SK-N-SH treated with all-trans-retinoic acid at 6 μM for 48 hours (cell line): ENCODE measurements at regions not wholly inside any gene's neighbourhood (a gene's known extent, or its start where the extent isn't known, plus 50 kb on each side); places are given as distances from the start of the nearest gene placed in this dataset.

Source experiments
- ATAC-seq: fragments of 200-7000 bp; cut with Tn5 transposase; 3 replicates; pipeline ENCODE4 v1.9.1; 2020; ENCODE audit warnings: mild to moderate bottlenecking, moderate library complexity
- ARNTL ChIP-seq: fragments of 450-650 bp; formaldehyde crosslinking; IDR thresholded peaks from 2 replicates; pipeline ENCODE4 v1.5.0; 2020; ENCODE audit warnings: low read depth, mild to moderate bottlenecking, moderate library complexity, borderline replicate concordance
- BACH2 ChIP-seq: fragments of 250-450 bp; sonication (Bioruptor Pico); IDR thresholded peaks from 2 replicates; pipeline ENCODE4 v1.9.0; 2021; ENCODE audit warnings: mild to moderate bottlenecking, borderline replicate concordance
- ESRRG ChIP-seq: fragments of 250-450 bp; sonication (Bioruptor Pico); IDR thresholded peaks from 2 replicates; pipeline ENCODE4 v1.6.1; 2021; ENCODE audit warnings: mild to moderate bottlenecking
- GLIS3 ChIP-seq: fragments of 250-450 bp; sonication (Bioruptor Pico); IDR thresholded peaks from 2 replicates; pipeline ENCODE4 v1.5.0; 2020; ENCODE audit warnings: mild to moderate bottlenecking, moderate library complexity
- ISL1 ChIP-seq: fragments of 250-450 bp; sonication (Bioruptor Pico); IDR thresholded peaks from 2 replicates; pipeline ENCODE4 v2.1.2; 2022; ENCODE audit warnings: mild to moderate bottlenecking, moderate library complexity
- OSR1 ChIP-seq: fragments of 250-450 bp; sonication (Bioruptor Pico); IDR thresholded peaks from 2 replicates; pipeline ENCODE4 v1.8.0; 2022; ENCODE audit warnings: moderate library complexity, mild to moderate bottlenecking, inconsistent platforms
- PPARA ChIP-seq: fragments of 250-450 bp; sonication (Bioruptor Pico); IDR thresholded peaks from 2 replicates; pipeline ENCODE4 v1.5.0; 2020; ENCODE audit warnings: mild to moderate bottlenecking, borderline replicate concordance
- RARB ChIP-seq: fragments of 250-450 bp; sonication (Bioruptor Pico); IDR thresholded peaks from 2 replicates; pipeline ENCODE4 v1.8.0; 2021; ENCODE audit warnings: mild to moderate bottlenecking, moderate library complexity
- SNAI2 ChIP-seq: fragments of 250-450 bp; sonication (Bioruptor Pico); IDR thresholded peaks from 2 replicates; pipeline ENCODE4 v1.5.0; 2020; ENCODE audit warnings: mild to moderate bottlenecking, moderate library complexity
- TCF4 ChIP-seq: fragments of 250-450 bp; sonication (Bioruptor Pico); IDR thresholded peaks from 2 replicates; pipeline ENCODE4 v1.8.0; 2021; ENCODE audit warnings: mild to moderate bottlenecking, moderate library complexity, borderline replicate concordance
- TOX ChIP-seq: fragments of 250-450 bp; sonication (Bioruptor Pico); IDR thresholded peaks from 2 replicates; pipeline ENCODE4 v1.8.0; 2021; ENCODE audit warnings: mild to moderate bottlenecking, moderate library complexity, borderline replicate concordance
- ZC3H10 ChIP-seq: fragments of 250-450 bp; sonication (Bioruptor Pico); IDR thresholded peaks from 2 replicates; pipeline ENCODE4 v1.5.1; 2021; ENCODE audit warnings: mild to moderate bottlenecking, moderate library complexity
- ZFP3 ChIP-seq: fragments of 250-450 bp; sonication (Bioruptor Pico); IDR thresholded peaks from 2 replicates; pipeline ENCODE4 v1.5.0; 2020; ENCODE audit warnings: mild to moderate bottlenecking, moderate library complexity
- ZFP30 ChIP-seq: fragments of 450-650 bp; formaldehyde crosslinking; IDR thresholded peaks from 2 replicates; pipeline ENCODE4 v1.5.0; 2022; ENCODE audit warnings: mild to moderate bottlenecking, moderate library complexity
- ZNF565 ChIP-seq: fragments of 450-650 bp; formaldehyde crosslinking; conservative IDR thresholded peaks from 2 replicates; pipeline ENCODE4 v1.5.0; 2020; ENCODE audit warnings: low read depth, mild to moderate bottlenecking, moderate library complexity
- ZNF8 ChIP-seq: fragments of 450-650 bp; formaldehyde crosslinking; IDR thresholded peaks from 2 replicates; pipeline ENCODE4 v1.5.0; 2020; ENCODE audit warnings: mild to moderate bottlenecking, moderate library complexity
- TF ChIP-seq, protein P1 (sequence below): fragments of 250-450 bp; sonication (Bioruptor Pico); IDR thresholded peaks from 2 replicates; pipeline ENCODE4 v1.8.0; 2021; ENCODE audit warnings: low read depth, mild to moderate bottlenecking, moderate library complexity, borderline replicate concordance
- TF ChIP-seq, protein P2 (sequence below): fragments of 250-450 bp; sonication (Bioruptor Pico); IDR thresholded peaks from 2 replicates; pipeline ENCODE4 v1.5.1; 2021; ENCODE audit warnings: mild to moderate bottlenecking, moderate library complexity
- TF ChIP-seq, protein P3 (sequence below): fragments of 250-450 bp; sonication (Bioruptor Pico); IDR thresholded peaks from 2 replicates; pipeline ENCODE4 v1.5.0; 2020; ENCODE audit warnings: mild to moderate bottlenecking, moderate library complexity
- TF ChIP-seq, protein P4 (sequence below): fragments of 250-450 bp; sonication (Bioruptor Pico); IDR thresholded peaks from 2 replicates; pipeline ENCODE4 v1.5.1; 2020; ENCODE audit warnings: low read depth, mild to moderate bottlenecking, moderate library complexity
- TF ChIP-seq, protein P5 (sequence below): fragments of 250-450 bp; sonication (Bioruptor Pico); IDR thresholded peaks from 2 replicates; pipeline ENCODE4 v1.8.0; 2020; ENCODE audit warnings: mild to moderate bottlenecking, moderate library complexity, borderline replicate concordance

DNA sequence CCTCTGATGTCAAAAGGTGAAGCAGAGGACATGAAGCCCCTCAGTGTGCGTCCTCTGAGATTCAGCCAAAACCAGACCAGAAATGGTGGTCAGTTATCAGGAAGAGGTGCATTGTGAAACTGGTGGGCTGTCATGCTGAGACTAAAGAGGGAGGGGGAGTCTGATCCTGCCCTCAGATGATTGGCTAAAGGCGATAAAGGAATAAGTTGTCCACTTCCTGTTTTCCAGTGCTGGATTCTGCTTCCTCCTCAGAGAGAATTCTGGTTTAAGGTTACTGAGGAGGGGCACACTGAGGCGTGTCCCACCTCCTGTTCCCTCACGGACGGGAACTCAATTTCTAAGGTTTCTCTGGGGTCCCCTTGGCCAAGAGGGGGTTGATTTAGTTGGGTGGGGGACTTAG lies 97.0 kb upstream of the UBE3A start:
- no peak for ATAC-seq
- TF ChIP-seq RARB (CRISPR knock-in tag) (no peak), ZC3H10 (CRISPR knock-in tag) (no peak)

DNA sequence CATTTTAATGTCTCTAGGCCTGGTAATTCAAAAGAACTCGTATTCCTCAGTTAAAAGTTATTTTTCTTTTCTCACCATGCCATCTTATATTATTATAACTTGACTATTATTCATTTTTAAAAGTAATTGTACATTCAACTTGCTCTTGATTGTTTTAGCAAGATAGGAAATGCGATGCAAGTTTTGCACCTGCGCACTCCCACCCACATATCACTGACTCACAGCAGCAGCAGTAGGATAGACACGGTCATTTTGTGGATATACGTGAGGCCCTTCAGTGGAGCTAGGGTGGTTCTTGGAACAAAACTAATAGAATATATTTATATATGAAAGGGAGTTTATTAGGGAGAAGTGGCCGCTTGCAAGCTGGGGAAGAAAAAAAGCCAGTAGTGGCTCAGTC lies 95.5 kb upstream of the UBE3A start:
- TF ChIP-seq OSR1 (no peak), ISL1 (CRISPR knock-in tag) (no peak), ARNTL (CRISPR knock-in tag) (no peak), BACH2 (CRISPR knock-in tag) (no peak), TOX (CRISPR knock-in tag) (no peak), GLIS3 (CRISPR knock-in tag) (no peak), TCF4 (no peak), ESRRG (CRISPR knock-in tag) (no peak), PPARA (CRISPR knock-in tag) (no peak), ZFP30 (CRISPR knock-in tag) (no peak), ZFP3 (CRISPR knock-in tag) (no peak), ZC3H10 (CRISPR knock-in tag) (no peak), RARB (CRISPR knock-in tag) (no peak), ZNF8 (CRISPR knock-in tag) (no peak), ZNF565 (CRISPR knock-in tag) (no peak)
- TF ChIP-seq, protein P1, sequence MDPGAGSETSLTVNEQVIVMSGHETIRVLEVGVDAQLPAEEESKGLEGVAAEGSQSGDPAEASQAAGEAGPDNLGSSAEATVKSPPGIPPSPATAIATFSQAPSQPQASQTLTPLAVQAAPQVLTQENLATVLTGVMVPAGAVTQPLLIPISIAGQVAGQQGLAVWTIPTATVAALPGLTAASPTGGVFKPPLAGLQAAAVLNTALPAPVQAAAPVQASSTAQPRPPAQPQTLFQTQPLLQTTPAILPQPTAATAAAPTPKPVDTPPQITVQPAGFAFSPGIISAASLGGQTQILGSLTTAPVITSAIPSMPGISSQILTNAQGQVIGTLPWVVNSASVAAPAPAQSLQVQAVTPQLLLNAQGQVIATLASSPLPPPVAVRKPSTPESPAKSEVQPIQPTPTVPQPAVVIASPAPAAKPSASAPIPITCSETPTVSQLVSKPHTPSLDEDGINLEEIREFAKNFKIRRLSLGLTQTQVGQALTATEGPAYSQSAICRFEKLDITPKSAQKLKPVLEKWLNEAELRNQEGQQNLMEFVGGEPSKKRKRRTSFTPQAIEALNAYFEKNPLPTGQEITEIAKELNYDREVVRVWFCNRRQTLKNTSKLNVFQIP = no peak
- TF ChIP-seq, protein P2, sequence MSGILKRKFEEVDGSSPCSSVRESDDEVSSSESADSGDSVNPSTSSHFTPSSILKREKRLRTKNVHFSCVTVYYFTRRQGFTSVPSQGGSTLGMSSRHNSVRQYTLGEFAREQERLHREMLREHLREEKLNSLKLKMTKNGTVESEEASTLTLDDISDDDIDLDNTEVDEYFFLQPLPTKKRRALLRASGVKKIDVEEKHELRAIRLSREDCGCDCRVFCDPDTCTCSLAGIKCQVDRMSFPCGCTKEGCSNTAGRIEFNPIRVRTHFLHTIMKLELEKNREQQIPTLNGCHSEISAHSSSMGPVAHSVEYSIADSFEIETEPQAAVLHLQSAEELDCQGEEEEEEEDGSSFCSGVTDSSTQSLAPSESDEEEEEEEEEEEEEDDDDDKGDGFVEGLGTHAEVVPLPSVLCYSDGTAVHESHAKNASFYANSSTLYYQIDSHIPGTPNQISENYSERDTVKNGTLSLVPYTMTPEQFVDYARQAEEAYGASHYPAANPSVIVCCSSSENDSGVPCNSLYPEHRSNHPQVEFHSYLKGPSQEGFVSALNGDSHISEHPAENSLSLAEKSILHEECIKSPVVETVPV (CRISPR knock-in tag) = no peak
- TF ChIP-seq, protein P3, sequence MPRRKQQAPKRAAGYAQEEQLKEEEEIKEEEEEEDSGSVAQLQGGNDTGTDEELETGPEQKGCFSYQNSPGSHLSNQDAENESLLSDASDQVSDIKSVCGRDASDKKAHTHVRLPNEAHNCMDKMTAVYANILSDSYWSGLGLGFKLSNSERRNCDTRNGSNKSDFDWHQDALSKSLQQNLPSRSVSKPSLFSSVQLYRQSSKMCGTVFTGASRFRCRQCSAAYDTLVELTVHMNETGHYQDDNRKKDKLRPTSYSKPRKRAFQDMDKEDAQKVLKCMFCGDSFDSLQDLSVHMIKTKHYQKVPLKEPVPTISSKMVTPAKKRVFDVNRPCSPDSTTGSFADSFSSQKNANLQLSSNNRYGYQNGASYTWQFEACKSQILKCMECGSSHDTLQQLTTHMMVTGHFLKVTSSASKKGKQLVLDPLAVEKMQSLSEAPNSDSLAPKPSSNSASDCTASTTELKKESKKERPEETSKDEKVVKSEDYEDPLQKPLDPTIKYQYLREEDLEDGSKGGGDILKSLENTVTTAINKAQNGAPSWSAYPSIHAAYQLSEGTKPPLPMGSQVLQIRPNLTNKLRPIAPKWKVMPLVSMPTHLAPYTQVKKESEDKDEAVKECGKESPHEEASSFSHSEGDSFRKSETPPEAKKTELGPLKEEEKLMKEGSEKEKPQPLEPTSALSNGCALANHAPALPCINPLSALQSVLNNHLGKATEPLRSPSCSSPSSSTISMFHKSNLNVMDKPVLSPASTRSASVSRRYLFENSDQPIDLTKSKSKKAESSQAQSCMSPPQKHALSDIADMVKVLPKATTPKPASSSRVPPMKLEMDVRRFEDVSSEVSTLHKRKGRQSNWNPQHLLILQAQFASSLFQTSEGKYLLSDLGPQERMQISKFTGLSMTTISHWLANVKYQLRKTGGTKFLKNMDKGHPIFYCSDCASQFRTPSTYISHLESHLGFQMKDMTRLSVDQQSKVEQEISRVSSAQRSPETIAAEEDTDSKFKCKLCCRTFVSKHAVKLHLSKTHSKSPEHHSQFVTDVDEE (CRISPR knock-in tag) = no peak
- TF ChIP-seq, protein P4, sequence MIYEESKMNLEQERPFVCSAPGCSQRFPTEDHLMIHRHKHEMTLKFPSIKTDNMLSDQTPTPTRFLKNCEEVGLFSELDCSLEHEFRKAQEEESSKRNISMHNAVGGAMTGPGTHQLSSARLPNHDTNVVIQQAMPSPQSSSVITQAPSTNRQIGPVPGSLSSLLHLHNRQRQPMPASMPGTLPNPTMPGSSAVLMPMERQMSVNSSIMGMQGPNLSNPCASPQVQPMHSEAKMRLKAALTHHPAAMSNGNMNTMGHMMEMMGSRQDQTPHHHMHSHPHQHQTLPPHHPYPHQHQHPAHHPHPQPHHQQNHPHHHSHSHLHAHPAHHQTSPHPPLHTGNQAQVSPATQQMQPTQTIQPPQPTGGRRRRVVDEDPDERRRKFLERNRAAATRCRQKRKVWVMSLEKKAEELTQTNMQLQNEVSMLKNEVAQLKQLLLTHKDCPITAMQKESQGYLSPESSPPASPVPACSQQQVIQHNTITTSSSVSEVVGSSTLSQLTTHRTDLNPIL (CRISPR knock-in tag) = no peak
- ATAC-seq = no peak

DNA sequence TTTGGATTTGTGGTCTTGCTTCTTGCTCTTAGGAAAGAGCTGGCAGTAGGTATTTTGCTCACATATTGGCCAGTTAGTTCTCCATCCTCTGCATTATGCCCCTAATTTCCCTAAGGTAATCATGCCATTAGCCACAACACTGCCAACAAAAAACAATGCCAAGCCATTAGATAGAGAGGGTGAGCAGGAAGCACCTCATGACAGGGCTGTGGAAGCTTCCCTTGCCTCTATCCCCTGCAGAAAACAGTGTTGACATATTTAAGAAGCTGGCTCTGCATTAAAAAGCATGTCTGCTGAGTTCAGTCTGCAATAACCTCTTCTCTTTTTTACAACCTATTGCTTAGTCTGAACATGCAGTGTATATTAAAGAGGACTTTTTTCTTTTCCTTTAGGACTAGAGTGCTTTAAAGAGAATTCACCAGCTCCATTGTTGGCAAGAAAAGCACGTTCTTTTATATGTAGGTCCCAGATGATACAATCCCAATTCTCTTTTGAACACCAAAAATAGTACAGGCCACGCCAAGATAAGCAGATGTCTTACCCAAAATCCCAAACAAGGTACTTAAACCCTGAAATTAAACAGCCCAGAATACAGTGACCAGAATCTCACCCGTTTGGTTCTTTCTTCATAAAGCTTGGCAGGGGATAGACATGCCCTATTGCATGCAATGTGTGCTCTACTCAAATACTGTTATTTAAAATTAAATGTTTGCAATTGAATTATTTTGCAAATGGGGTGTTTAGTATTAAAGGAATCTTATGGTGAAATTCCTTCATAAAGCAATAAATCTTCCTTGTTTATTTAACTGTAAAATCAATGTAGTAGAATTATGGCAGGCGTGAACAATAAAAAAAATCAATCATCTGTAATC lies 93.7 kb upstream of the UBE3A start:
- TF ChIP-seq, protein P5, sequence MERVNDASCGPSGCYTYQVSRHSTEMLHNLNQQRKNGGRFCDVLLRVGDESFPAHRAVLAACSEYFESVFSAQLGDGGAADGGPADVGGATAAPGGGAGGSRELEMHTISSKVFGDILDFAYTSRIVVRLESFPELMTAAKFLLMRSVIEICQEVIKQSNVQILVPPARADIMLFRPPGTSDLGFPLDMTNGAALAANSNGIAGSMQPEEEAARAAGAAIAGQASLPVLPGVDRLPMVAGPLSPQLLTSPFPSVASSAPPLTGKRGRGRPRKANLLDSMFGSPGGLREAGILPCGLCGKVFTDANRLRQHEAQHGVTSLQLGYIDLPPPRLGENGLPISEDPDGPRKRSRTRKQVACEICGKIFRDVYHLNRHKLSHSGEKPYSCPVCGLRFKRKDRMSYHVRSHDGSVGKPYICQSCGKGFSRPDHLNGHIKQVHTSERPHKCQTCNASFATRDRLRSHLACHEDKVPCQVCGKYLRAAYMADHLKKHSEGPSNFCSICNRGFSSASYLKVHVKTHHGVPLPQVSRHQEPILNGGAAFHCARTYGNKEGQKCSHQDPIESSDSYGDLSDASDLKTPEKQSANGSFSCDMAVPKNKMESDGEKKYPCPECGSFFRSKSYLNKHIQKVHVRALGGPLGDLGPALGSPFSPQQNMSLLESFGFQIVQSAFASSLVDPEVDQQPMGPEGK (CRISPR knock-in tag) = no peak
- TF ChIP-seq ESRRG (CRISPR knock-in tag) = no peak
- TF ChIP-seq ARNTL (CRISPR knock-in tag) = no peak
- TF ChIP-seq, protein P1 = no peak
- no peak for TF ChIP-seq BACH2 (CRISPR knock-in tag)
- TF ChIP-seq RARB (CRISPR knock-in tag) = no peak
- TF ChIP-seq, protein P4 (CRISPR knock-in tag) = no peak
- TF ChIP-seq SNAI2 = no peak
- TF ChIP-seq ZFP30 (CRISPR knock-in tag) = no peak
- no peak for TF ChIP-seq GLIS3 (CRISPR knock-in tag)
- TF ChIP-seq, protein P2 (CRISPR knock-in tag) = no peak
- no peak for TF ChIP-seq ZNF8 (CRISPR knock-in tag)
- TF ChIP-seq TCF4 = no peak
- no peak for ATAC-seq
